NCI-H1930 (cell line): ENCODE measurements at regions not wholly inside any gene's neighbourhood (a gene's known extent, or its start where the extent isn't known, plus 50 kb on each side); places are given as distances from the start of the nearest gene placed in this dataset.

ENCODE experiments used
- DNase-seq, 2 experiments: peaks; one replicate each; lab custom pipeline; 2025; lab: John Stamatoyannopoulos, UW

DNA sequence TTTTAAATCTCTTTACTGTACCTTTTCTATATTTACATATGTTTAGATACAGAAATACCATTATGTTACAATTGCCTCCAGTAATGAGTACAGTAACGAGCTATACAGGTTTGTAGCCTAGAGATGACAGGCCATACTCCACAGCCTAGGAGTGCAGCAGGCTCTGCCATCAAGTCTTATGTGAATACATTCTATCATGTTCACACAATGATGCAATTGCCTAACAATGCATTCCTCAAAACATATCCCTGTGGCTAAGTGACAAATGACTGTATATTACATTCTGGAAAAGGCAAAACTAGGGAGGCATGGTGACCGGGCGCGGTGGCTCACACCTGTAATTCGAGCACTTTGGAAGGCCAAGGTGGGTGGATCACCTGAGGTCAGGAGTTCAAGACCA is 192.4 kb upstream of the IGF1R start:
- DNase-seq, result no peak

- no peak for DNase-seq
Observed at GRCh38 chr15:98476559-98476958, 171.8 kb upstream of the IGF1R start.

GRCh38 chr15:98480844-98481243 is 167.5 kb upstream of the IGF1R start:
- DNase-seq, result no peak

DNA sequence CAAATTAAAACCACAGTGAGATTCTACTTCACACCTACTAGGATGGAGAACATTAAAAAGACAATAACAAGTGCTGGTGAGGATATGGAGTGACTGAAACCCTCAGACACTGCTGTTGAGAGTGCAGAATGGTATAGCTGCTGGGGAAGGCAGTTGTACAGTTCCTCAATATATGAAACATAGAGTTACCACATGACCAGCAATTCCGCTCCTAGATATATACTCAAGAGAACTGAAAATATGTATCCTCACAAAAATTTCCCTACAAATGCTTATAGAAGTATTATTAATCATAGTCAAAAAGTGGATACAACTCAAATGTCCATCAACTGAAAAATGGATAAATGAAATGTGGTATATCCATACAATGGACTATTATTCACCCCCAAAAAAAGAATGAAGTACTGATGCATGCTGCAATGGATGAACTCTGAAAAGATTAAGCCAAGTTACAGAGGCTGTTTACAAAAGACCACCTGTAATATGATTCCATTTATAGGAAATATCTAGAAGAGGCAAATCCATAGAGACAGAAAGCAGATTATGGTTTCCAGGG is 164.7 kb upstream of the IGF1R start:
- no peak for DNase-seq

- no peak for DNase-seq
Observed at GRCh38 chr15:98484914-98485313, 163.4 kb upstream of the IGF1R start.

DNA sequence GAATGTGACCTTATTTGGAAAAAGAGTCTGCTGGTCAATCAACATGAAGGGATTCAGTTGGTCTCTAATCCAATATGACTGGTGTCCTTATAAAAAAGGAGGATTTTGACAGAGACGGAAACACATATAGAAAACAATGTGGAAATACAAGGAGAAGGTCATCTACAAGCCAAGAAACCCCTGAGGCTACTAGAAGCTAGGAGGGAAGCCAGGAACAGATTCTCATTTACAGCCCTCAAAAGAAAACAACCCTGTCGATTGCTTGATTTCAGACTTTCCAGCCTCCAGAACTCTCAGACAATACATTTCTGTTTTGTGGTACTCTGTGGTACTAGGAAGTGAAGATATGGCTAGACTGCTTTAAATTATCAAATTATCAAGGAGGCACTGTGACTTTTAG is 162.9 kb upstream of the IGF1R start:
- no peak for DNase-seq

- no peak for DNase-seq
Observed at GRCh38 chr15:98493966-98494511, 154.3 kb upstream of the IGF1R start.

- DNase-seq, result no peak
Observed at GRCh38 chr15:98501192-98501591, 147.1 kb upstream of the IGF1R start.

DNA sequence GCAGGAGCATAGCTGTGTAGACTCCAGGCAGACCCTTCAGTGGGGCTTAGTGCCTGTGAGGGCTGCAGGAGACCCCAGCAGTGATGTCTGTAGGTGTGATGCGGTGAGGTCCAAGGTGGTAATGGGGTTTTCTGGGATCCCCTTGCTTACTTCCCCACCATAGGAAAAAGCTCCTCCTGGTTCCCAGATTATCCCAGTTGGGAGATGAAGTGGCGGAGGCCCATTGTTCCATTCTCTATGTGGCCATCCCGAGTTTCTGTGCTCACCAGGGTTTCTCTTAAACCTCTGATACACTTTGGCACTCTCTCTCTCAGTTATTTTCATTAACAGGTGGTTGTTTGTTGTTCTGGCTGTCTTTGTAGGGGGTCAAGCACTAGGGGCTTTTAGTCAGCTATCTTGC is 146.7 kb upstream of the IGF1R start:
- DNase-seq, result no peak

- DNase-seq, result no peak
Observed at GRCh38 chr15:98503970-98504369, 144.4 kb upstream of the IGF1R start.

DNA sequence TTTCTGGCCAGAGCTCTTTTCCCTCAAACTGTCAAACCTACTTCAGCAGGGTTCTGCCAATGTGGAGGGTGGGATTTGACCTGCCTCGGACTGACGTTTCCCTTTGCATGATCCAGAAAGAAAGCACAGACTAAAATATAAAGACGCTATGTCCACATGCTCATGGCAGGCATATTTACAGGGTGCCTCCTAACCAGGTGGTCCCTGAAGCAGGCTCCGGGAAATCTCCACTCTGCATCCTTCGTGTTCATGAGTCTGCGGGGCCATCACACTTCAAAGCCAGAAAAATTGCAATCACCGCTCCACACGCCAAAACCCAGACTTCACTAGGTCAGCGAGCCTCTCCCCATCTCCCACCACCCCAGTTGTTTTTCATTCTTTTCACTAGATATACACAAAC is 143.3 kb upstream of the IGF1R start:
- no peak for DNase-seq

GRCh38 chr15:98505611-98506031 is 142.7 kb upstream of the IGF1R start:
- no peak for DNase-seq

GRCh38 chr15:98506172-98506571 is 142.2 kb upstream of the IGF1R start:
- DNase-seq, result no peak

DNA sequence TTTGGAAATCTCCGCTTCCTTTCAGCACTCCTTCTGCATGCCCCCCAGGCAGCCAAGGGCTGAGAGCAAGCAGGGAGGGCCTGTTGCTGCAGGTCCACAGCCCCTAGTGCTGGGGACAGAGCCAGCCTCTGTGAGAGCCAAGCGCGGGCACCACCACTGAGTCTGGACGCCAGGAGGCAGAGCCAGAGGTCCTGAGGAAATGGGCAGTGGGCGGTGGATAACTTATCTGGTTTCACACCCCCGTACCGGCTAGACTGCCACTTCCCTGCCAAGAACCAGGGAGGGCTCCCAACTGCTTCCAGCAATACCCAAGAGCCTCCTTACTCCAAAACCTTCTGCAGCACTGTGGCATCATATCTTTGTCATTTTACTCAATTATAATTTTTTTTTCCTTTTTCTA is 141.6 kb upstream of the IGF1R start:
- no peak for DNase-seq

DNA sequence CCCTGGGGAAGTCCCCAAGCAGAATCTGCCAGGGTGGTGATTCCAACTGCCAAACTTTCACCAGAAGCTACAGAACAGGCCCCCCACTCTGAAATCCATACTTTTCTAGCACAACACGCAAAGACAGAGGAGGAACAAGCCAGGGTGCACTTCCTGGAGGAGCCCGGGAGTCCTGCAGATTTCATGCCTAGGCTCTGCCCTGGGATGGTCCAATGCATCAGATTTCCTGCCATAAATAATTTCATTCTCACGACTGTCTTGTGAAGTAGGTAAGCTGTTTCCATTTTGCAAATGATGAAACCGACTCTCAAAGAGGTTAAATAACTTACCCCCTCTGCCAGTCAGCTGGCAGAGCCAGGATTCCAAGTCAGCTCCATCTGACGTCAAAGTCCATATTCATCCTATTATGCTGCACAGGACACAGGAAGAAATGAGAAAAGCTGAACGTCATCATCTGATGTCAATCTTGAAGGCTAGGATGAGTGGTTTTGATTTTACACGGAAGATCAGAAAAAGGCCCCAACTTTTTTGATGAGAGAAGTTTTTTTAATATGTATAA is 134.8 kb upstream of the IGF1R start:
- DNase-seq, result no peak

- DNase-seq, result no peak
Observed at GRCh38 chr15:98514034-98514622, 134.2 kb upstream of the IGF1R start.

GRCh38 chr15:98518823-98519561 is 129.3 kb upstream of the IGF1R start:
- peak; percentile 29 to 53 for DNase-seq

DNA sequence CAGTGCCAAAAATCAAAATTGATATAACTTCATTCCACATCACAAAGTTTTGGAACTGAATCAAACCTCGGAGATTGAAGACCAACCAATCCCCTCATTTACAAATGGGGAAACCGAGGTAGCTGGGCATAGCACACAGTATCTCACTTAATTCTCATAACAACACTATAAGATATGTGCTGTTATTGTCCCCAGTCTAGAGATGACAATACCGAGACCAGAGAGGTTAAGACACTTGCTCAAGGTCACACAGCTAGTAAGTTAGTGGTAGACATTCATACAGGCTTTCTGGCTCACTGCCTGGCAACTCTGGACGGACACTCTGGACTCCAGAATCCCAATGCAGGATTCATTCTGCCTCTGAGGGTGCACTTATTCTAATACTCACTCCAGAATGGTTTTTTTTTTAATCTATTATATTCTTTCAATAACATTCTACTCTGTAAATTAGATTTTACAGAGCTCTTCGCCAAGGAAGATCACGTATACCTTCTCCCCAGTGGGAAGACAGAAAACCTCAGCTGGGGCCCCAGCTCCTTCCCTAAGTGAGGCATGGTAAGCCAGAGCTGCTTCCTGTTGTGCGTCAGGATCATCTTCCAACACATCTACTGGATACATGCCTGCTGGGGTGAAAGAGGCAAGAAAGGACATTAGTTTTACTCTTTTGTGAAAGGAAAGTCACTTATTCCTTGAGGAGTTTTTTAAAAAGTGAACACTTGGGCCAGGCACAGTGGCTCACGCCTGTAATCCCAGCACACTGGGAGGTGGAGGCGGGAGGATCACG is 128.4 kb upstream of the IGF1R start:
- DNase-seq, result no peak

DNA sequence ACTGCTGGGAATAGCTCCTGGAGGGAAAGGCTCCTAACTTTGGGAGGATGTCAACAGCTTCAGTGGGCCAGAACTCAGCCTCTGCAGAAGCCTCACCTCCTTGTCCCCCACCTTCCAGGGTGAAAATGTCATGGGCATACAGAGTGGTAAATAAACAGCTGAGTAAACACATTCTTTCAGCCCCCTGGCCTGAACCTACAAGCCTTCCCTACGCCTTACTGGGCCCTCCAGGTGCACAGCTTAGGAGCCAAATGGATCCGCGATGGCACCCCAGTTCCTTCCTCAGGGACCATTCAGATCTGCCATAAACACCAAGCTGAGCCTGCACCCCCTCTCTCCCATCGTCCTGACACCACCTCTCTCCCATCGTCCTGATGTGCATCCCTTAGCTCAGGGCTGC is 126.2 kb upstream of the IGF1R start:
- no peak for DNase-seq

DNA sequence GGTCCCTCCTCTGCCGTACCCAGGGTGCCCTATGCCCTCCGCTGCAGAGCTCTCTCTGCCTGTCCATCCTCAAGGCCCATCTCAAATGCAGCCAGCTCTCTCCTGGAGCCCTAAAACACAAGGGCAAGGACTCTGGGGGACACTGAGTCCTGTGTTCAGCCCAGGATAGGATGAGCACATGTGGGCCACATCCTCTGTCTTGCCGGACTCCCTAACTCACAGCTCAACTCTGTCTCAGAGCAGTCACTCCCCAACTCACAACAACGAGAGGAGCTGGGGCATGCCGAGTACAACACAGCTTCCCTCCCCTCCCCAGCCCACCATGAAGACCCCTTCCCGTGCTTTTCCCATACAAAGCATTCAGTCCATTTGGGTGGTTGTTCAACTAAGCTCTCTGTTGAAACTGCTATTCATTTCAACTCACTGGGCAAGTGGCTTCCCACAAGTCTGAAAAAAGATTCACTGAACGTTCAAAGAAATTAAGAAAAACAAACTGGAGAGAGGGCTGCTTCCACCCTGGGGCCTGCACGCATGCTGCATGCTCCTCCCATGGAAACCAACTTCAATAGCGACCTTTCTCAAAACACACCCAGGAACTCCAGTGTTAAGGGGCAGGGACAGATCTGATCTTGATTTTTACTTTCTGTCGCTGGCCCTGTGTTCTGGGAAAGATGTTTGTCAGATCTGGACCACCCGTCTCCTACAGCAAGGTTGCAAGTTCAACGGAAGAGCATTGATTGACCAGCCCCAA is 124.3 kb upstream of the IGF1R start:
- DNase-seq, result no peak

GRCh38 chr15:98524838-98525660 is 123.3 kb upstream of the IGF1R start:
- no peak for DNase-seq
